Hepatocyte (in vitro differentiated cells): ENCODE measurements at regions not wholly inside any gene's neighbourhood (a gene's known extent, or its start where the extent isn't known, plus 50 kb on each side); places are given as distances from the start of the nearest gene placed in this dataset.

Experiments used
- DNase-seq: peaks from one replicate; pipeline ENCODE4 v3.0.0-alpha.2; 2016; ENCODE audit warnings: low spot score
- H2AFZ ChIP-seq: fragments of 200-600 bp; sonication (generic); 2 replicates; pipeline ENCODE4 v1.6.0; 2016; ENCODE audit warnings: antibody characterized with exemption, mild to moderate bottlenecking
- H3K27ac ChIP-seq: fragments of 200-600 bp; sonication (generic); 2 replicates; pipeline ENCODE4 v1.5.1; 2016; ENCODE audit warnings: mild to moderate bottlenecking
- H3K27me3 ChIP-seq: fragments of 200-600 bp; sonication (generic); 2 replicates; pipeline ENCODE4 v1.6.1; 2016
- H3K36me3 ChIP-seq: fragments of 200-600 bp; sonication (generic); replicated peaks from 2 replicates; pipeline ENCODE4 v1.5.1; 2016; ENCODE audit warnings: low read depth; ENCODE audit not compliant: insufficient read depth
- H3K4me1 ChIP-seq: fragments of 200-600 bp; sonication (generic); 2 replicates; pipeline ENCODE4 v1.5.1; 2016; ENCODE audit warnings: mild to moderate bottlenecking, moderate library complexity; ENCODE audit not compliant: insufficient read depth
- H3K4me2 ChIP-seq: fragments of 200-600 bp; sonication (generic); 2 replicates; pipeline ENCODE4 v1.6.0; 2016
- H3K4me3 ChIP-seq: fragments of 200-600 bp; sonication (generic); 2 replicates; pipeline ENCODE4 v1.5.1; 2016; ENCODE audit warnings: mild to moderate bottlenecking
- H3K79me2 ChIP-seq: fragments of 200-600 bp; sonication (generic); 2 replicates; pipeline ENCODE4 v1.6.0; 2017; ENCODE audit warnings: mild to moderate bottlenecking
- H3K9me2 ChIP-seq: fragments of 200-600 bp; sonication (generic); replicated peaks from 2 replicates; pipeline ENCODE4 v1.6.0; 2017; ENCODE audit warnings: mild to moderate bottlenecking; ENCODE audit not compliant: insufficient read depth
- H3K9me3 ChIP-seq: fragments of 200-600 bp; sonication (generic); 2 replicates; pipeline ENCODE4 v1.5.1; 2016; ENCODE audit warnings: low read depth, mild to moderate bottlenecking
- H4K20me1 ChIP-seq: fragments of 200-600 bp; sonication (generic); 2 replicates; pipeline ENCODE4 v1.6.0; 2016; ENCODE audit warnings: mild to moderate bottlenecking; ENCODE audit not compliant: insufficient read depth, poor library complexity, severe bottlenecking
- EZH2 ChIP-seq: fragments of 200-600 bp; sonication (generic); IDR thresholded peaks from 2 replicates; pipeline ENCODE4 v1.6.1; 2016; ENCODE audit warnings: antibody characterized with exemption, mild to moderate bottlenecking, borderline replicate concordance
- EZH2phosphoT487 ChIP-seq: fragments of 200-600 bp; sonication (generic); IDR thresholded peaks from one replicate; pipeline ENCODE4 v1.6.1; 2018; ENCODE audit warnings: antibody characterized with exemption, mild to moderate bottlenecking, low read depth, moderate library complexity; ENCODE audit not compliant: unreplicated experiment, severe bottlenecking
- WGBS: methylation state at CpG from one replicate; pipeline ENCODE4 v1.1.6; 2016; ENCODE audit warnings: low lambda C conversion rate; ENCODE audit errors: missing lambda C conversion rate; 5-methylcytosine and 5-hydroxymethylcytosine counted together
- TF ChIP-seq, protein P1 (sequence below): fragments of 200-600 bp; sonication (generic); IDR thresholded peaks from 2 replicates; pipeline ENCODE4 v1.5.1; 2016; ENCODE audit warnings: antibody characterized with exemption, mild to moderate bottlenecking; ENCODE audit not compliant: poor library complexity

GRCh38 chr7:1316086-1316485, 83.4 kb downstream of the UNCX start:
- no peak overlapping the region for H3K27ac ChIP-seq
- H4K20me1 ChIP-seq, result no peaks in the 10 kb centered on the region
- no peaks in the 10 kb centered on the region for H3K27me3 ChIP-seq
- H3K4me1 ChIP-seq, result no peaks in the 10 kb centered on the region
- TF ChIP-seq, protein P1, sequence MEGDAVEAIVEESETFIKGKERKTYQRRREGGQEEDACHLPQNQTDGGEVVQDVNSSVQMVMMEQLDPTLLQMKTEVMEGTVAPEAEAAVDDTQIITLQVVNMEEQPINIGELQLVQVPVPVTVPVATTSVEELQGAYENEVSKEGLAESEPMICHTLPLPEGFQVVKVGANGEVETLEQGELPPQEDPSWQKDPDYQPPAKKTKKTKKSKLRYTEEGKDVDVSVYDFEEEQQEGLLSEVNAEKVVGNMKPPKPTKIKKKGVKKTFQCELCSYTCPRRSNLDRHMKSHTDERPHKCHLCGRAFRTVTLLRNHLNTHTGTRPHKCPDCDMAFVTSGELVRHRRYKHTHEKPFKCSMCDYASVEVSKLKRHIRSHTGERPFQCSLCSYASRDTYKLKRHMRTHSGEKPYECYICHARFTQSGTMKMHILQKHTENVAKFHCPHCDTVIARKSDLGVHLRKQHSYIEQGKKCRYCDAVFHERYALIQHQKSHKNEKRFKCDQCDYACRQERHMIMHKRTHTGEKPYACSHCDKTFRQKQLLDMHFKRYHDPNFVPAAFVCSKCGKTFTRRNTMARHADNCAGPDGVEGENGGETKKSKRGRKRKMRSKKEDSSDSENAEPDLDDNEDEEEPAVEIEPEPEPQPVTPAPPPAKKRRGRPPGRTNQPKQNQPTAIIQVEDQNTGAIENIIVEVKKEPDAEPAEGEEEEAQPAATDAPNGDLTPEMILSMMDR, result no peak
- TF ChIP-seq EZH2, result no peak
- no peak for TF ChIP-seq EZH2phosphoT487
- WGBS, result 75% methylated on average over 9 of the region's 10 CpGs
- no peak for DNase-seq
- H3K4me3 ChIP-seq, result no peak overlapping the region
- H3K79me2 ChIP-seq, result no peaks in the 10 kb centered on the region
- H3K9me2 ChIP-seq, result no peaks in the 10 kb centered on the region
- no peak overlapping the region for H3K4me2 ChIP-seq
- no peaks in the 10 kb centered on the region for H3K36me3 ChIP-seq
- H3K9me3 ChIP-seq, result no peaks in the 10 kb centered on the region
- no peak overlapping the region for H2AFZ ChIP-seq

- Histone ChIP-seq H3K27ac (no peak overlapping the region), H3K9me3 (no peaks in the 10 kb centered on the region), H3K4me2 (no peak overlapping the region), H3K27me3 (no peaks in the 10 kb centered on the region), H3K9me2 (no peaks in the 10 kb centered on the region), H2AFZ (no peak overlapping the region), H4K20me1 (no peaks in the 10 kb centered on the region), H3K4me3 (no peak overlapping the region), H3K79me2 (no peaks in the 10 kb centered on the region), H3K4me1 (no peaks in the 10 kb centered on the region), H3K36me3 (no peaks in the 10 kb centered on the region)
- no peak for DNase-seq
- WGBS, result 88% methylated on average over 15 of the region's 15 CpGs
- TF ChIP-seq, protein P1, result no peak
- TF ChIP-seq EZH2phosphoT487 (no peak), EZH2 (no peak)
Observed at GRCh38 chr7:1317646-1318045, 85.0 kb downstream of the UNCX start.

GRCh38 chr7:1318051-1318450, 85.4 kb downstream of the UNCX start:
- H4K20me1 ChIP-seq, result no peaks in the 10 kb centered on the region
- 92% methylated on average over 12 of the region's 16 CpGs for WGBS

More at GRCh38 chr7:1318051-1318450, 85.4 kb downstream of the UNCX start:
- no peaks in the 10 kb centered on the region for H3K9me3 ChIP-seq
- H3K4me3 ChIP-seq, result no peak overlapping the region
- no peaks in the 10 kb centered on the region for H3K79me2 ChIP-seq
- no peak overlapping the region for H3K4me2 ChIP-seq
- no peak for DNase-seq
- H3K27ac ChIP-seq, result no peak overlapping the region
- H3K36me3 ChIP-seq, result no peaks in the 10 kb centered on the region
- no peaks in the 10 kb centered on the region for H3K9me2 ChIP-seq
- no peak for TF ChIP-seq EZH2phosphoT487
- TF ChIP-seq, protein P1, result no peak
- TF ChIP-seq EZH2, result no peak
- no peak overlapping the region for H2AFZ ChIP-seq
- no peaks in the 10 kb centered on the region for H3K4me1 ChIP-seq
- no peaks in the 10 kb centered on the region for H3K27me3 ChIP-seq
